Endothelial cell of umbilical vein (primary cell): ENCODE measurements at regions not wholly inside any gene's neighbourhood (a gene's known extent, or its start where the extent isn't known, plus 50 kb on each side); places are given as distances from the start of the nearest gene placed in this dataset.

ENCODE experiments used
- EZH2 ChIP-seq: IDR thresholded peaks from 2 replicates; pipeline ENCODE4 v1.6.1; 2012; ENCODE audit warnings: borderline replicate concordance, low read depth, mild to moderate bottlenecking, moderate library complexity, low read length, inconsistent platforms; ENCODE audit not compliant: severe bottlenecking
- POLR2A ChIP-seq: IDR thresholded peaks from 2 replicates; pipeline ENCODE4 v1.6.1; 2012; ENCODE audit warnings: low read depth, mild to moderate bottlenecking, control low read depth, low read length
- POLR2AphosphoS5 ChIP-seq: IDR thresholded peaks from 2 replicates; pipeline ENCODE4 v1.6.1; 2012; ENCODE audit warnings: low read depth, mild to moderate bottlenecking, control low read depth, low read length, moderate library complexity; ENCODE audit not compliant: insufficient read depth
- TF ChIP-seq, protein P1 (sequence below), 2 donors: IDR thresholded peaks; 1 replicate in 1 of 2; 2 replicates in 1 of 2; pipeline ENCODE4 v1.5.1; 2011; ENCODE audit warnings: low read length in 2 of 2, mild to moderate bottlenecking in 2 of 2, moderate library complexity in 2 of 2, control low read depth in 1 of 2, inconsistent platforms in 1 of 2, low read depth in 1 of 2; ENCODE audit not compliant: insufficient read depth in 1 of 2; ENCODE audit errors: extremely low read depth in 1 of 2

- TF ChIP-seq, protein P1, sequence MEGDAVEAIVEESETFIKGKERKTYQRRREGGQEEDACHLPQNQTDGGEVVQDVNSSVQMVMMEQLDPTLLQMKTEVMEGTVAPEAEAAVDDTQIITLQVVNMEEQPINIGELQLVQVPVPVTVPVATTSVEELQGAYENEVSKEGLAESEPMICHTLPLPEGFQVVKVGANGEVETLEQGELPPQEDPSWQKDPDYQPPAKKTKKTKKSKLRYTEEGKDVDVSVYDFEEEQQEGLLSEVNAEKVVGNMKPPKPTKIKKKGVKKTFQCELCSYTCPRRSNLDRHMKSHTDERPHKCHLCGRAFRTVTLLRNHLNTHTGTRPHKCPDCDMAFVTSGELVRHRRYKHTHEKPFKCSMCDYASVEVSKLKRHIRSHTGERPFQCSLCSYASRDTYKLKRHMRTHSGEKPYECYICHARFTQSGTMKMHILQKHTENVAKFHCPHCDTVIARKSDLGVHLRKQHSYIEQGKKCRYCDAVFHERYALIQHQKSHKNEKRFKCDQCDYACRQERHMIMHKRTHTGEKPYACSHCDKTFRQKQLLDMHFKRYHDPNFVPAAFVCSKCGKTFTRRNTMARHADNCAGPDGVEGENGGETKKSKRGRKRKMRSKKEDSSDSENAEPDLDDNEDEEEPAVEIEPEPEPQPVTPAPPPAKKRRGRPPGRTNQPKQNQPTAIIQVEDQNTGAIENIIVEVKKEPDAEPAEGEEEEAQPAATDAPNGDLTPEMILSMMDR (IDR thresholded peaks at IDR 0.05; ENCODE audit: extremely low read depth in 1 of 2, insufficient read depth in 1 of 2, low read depth in 1 of 2, low read length in 2 of 2), result no peak
- TF ChIP-seq POLR2AphosphoS5 (no peak), EZH2 (no peak), POLR2A (no peak)
Measured at GRCh38 chrX:39845233-39845632, 252.5 kb downstream of the BCOR start.
